ENCODE measurements at regions not wholly inside any gene's neighbourhood (a gene's known extent, or its start where the extent isn't known, plus 50 kb on each side); places are given as distances from the start of the nearest gene placed in this dataset.

- TF ChIP-seq EZH2 (IDR thresholded peaks at IDR 0.05; ENCODE audit: borderline replicate concordance, insufficient read depth, low read depth, low read length, poor library complexity, severe bottlenecking) (no peak), CTCF (IDR thresholded peaks at IDR 0.05) (no peak)
These were observed 437.8 kb upstream of the B3GAT1 start for GRCh38 chr11:134849833-134850232.
